A549 (cell line): ENCODE measurements at regions not wholly inside any gene's neighbourhood (a gene's known extent, or its start where the extent isn't known, plus 50 kb on each side); places are given as distances from the start of the nearest gene placed in this dataset.

ENCODE experiments used
- ATAC-seq, 2 experiments: fragments of 200-7000 bp in 1 of 2; fragments of >200 bp in 1 of 2; cut with Nextera tagmentation in 1 of 2; cut with Tn5 transposase in 1 of 2; 3 replicates each; pipeline versions ENCODE4 v1.8.0 to v1.9.1; 2018 to 2020; ENCODE audit warnings: mild to moderate bottlenecking in 1 of 2, moderate library complexity in 1 of 2
- CTCF ChIA-PET: fragments of 300-600 bp; sonication (Branson Sonifier 250); formaldehyde crosslinking; extraction: SDS; loops from one replicate; lab custom pipeline; 2021; ENCODE audit warnings: antibody characterized with exemption, inconsistent platforms; lab: Yijun Ruan, JAX
- POLR2A ChIA-PET: fragments of 350-600 bp; formaldehyde crosslinking; extraction: SDS; loops from one replicate; lab custom pipeline; 2021; ENCODE audit warnings: antibody characterized with exemption, inconsistent platforms; lab: Yijun Ruan, JAX
- DNase-seq, 2 experiments: peaks; one replicate each; pipeline versions ENCODE4 v3.0.0 to v3.0.0-alpha.2; 2011 to 2016; ENCODE audit warnings: low read depth in 1 of 2, low spot score in 1 of 2
- FAIRE-seq: peaks from 2 replicates; lab custom pipeline; 2011; peaks lifted over from hg19 to GRCh38; lab: Jason Lieb, UNC
- H3K27ac ChIP-seq, 2 experiments: fragments of >200 bp; sonication (Bioruptor Twin); formaldehyde crosslinking; 3 replicates each; pipeline ENCODE4 v1.5.1; 2016 to 2017
- H3K4me1 ChIP-seq: fragments of >200 bp; sonication (Bioruptor Twin); formaldehyde crosslinking; 3 replicates; pipeline ENCODE4 v1.6.1; 2016
- H3K4me2 ChIP-seq: fragments of >200 bp; sonication (Bioruptor Twin); formaldehyde crosslinking; 3 replicates; pipeline ENCODE4 v1.6.1; 2016
- H3K4me3 ChIP-seq: fragments of >200 bp; sonication (Bioruptor Twin); formaldehyde crosslinking; 3 replicates; pipeline ENCODE4 v1.5.1; 2016
- H3K9me3 ChIP-seq: fragments of >200 bp; sonication (Bioruptor Twin); formaldehyde crosslinking; 3 replicates; pipeline ENCODE4 v1.6.1; 2016
- CBX2 ChIP-seq: fragments of 200-600 bp; sonication (generic); IDR thresholded peaks from 2 replicates; pipeline ENCODE4 v1.6.1; 2016; ENCODE audit warnings: low read depth, mild to moderate bottlenecking, borderline replicate concordance
- CHD2 ChIP-seq: fragments of 150-350 bp; IDR thresholded peaks from 2 replicates; pipeline ENCODE4 v1.6.1; 2014; ENCODE audit warnings: low read length; ENCODE audit not compliant: partially characterized antibody
- GATA3 ChIP-seq: IDR thresholded peaks from 2 replicates; pipeline ENCODE4 v1.6.1; 2012; ENCODE audit warnings: borderline replicate concordance
- HEYL ChIP-seq: fragments of 250-450 bp; sonication (Bioruptor Pico); IDR thresholded peaks from 2 replicates; pipeline ENCODE4 v1.8.0; 2021; ENCODE audit warnings: mild to moderate bottlenecking, moderate library complexity
- HOXA7 ChIP-seq: fragments of 250-450 bp; sonication (Bioruptor Pico); IDR thresholded peaks from 2 replicates; pipeline ENCODE4 v1.5.0; 2020; ENCODE audit warnings: mild to moderate bottlenecking, moderate library complexity
- HOXB13 ChIP-seq: fragments of 250-450 bp; sonication (Bioruptor Pico); IDR thresholded peaks from 2 replicates; pipeline ENCODE4 v1.5.0; 2020; ENCODE audit warnings: low read depth, mild to moderate bottlenecking, moderate library complexity
- JUN ChIP-seq, 2 experiments: fragments of >200 bp; sonication (Bioruptor Twin); formaldehyde crosslinking; IDR thresholded peaks; 2 replicates in 1 of 2; 3 replicates in 1 of 2; pipeline ENCODE4 v1.6.1; 2016 to 2017
- JUNB ChIP-seq: fragments of >200 bp; sonication (Bioruptor Twin); formaldehyde crosslinking; IDR thresholded peaks from 2 replicates; pipeline ENCODE4 v1.6.1; 2016
- KDM1A ChIP-seq: fragments of 200-600 bp; sonication (generic); IDR thresholded peaks from 2 replicates; pipeline ENCODE4 v1.6.1; 2016; ENCODE audit warnings: low read depth, mild to moderate bottlenecking
- KDM5A ChIP-seq: fragments of 200-600 bp; sonication (generic); IDR thresholded peaks from 2 replicates; pipeline ENCODE4 v1.6.1; 2016; ENCODE audit warnings: antibody characterized with exemption, mild to moderate bottlenecking
- MAFK ChIP-seq: fragments of 450-650 bp; IDR thresholded peaks from 2 replicates; pipeline ENCODE4 v1.6.1; 2014; ENCODE audit not compliant: partially characterized antibody
- MAZ ChIP-seq: fragments of 150-350 bp; IDR thresholded peaks from 2 replicates; pipeline ENCODE4 v1.6.1; 2014; ENCODE audit warnings: antibody characterized with exemption, low read depth, low read length, borderline replicate concordance
- MYC ChIP-seq: IDR thresholded peaks from 2 replicates; pipeline ENCODE4 v1.6.1; 2012; ENCODE audit warnings: mild to moderate bottlenecking, inconsistent platforms, low read length, improper control_type of control experiment, borderline replicate concordance
- NFE2L2 ChIP-seq: fragments of 150-350 bp; conservative IDR thresholded peaks from 2 replicates; pipeline ENCODE4 v1.6.1; 2014; ENCODE audit warnings: low read length
- NR3C1 ChIP-seq: fragments of >200 bp; sonication (Bioruptor Twin); formaldehyde crosslinking; IDR thresholded peaks from 3 replicates; pipeline ENCODE4 v1.6.1; 2017
- PHF8 ChIP-seq: fragments of 200-600 bp; sonication (generic); IDR thresholded peaks from 2 replicates; pipeline ENCODE4 v1.6.1; 2016; ENCODE audit warnings: low read depth, mild to moderate bottlenecking, antibody characterized with exemption, moderate library complexity, borderline replicate concordance
- POLR2A ChIP-seq: IDR thresholded peaks from 2 replicates; pipeline ENCODE4 v1.6.1; 2012; ENCODE audit warnings: mild to moderate bottlenecking, low read length
- POLR2AphosphoS2 ChIP-seq: conservative IDR thresholded peaks from 2 replicates; pipeline ENCODE4 v1.6.1; 2012; ENCODE audit warnings: low read length, improper control_type of control experiment, inconsistent platforms
- RAD21 ChIP-seq, 2 experiments: fragments of >200 bp in 1 of 2; sonication (Bioruptor Twin) in 1 of 2; formaldehyde crosslinking in 1 of 2; IDR thresholded peaks in 1 of 2; conservative IDR thresholded peaks in 1 of 2; 2 replicates in 1 of 2; 3 replicates in 1 of 2; pipeline ENCODE4 v1.6.1; 2012 to 2018; ENCODE audit warnings: inconsistent platforms in 1 of 2
- RARB ChIP-seq: fragments of 250-450 bp; sonication (Bioruptor Pico); IDR thresholded peaks from 2 replicates; pipeline ENCODE4 v1.8.0; 2021; ENCODE audit warnings: mild to moderate bottlenecking, moderate library complexity
- TFCP2L1 ChIP-seq: fragments of 250-450 bp; sonication (Bioruptor Pico); IDR thresholded peaks from 2 replicates; pipeline ENCODE4 v1.5.0; 2021; ENCODE audit warnings: mild to moderate bottlenecking
- TP53 ChIP-seq: fragments of 250-450 bp; sonication (Bioruptor Pico); IDR thresholded peaks from 2 replicates; pipeline ENCODE4 v1.5.0; 2021; ENCODE audit warnings: mild to moderate bottlenecking, moderate library complexity
- ZC3H11A ChIP-seq: fragments of 450-650 bp; IDR thresholded peaks from 2 replicates; pipeline ENCODE4 v1.6.1; 2014; ENCODE audit warnings: antibody characterized with exemption, mild to moderate bottlenecking
- ZFP36 ChIP-seq: fragments of 450-650 bp; IDR thresholded peaks from 2 replicates; pipeline ENCODE4 v1.6.1; 2014; ENCODE audit warnings: borderline replicate concordance; ENCODE audit not compliant: partially characterized antibody
- ZNF302 ChIP-seq: fragments of 250-450 bp; sonication (Bioruptor Pico); IDR thresholded peaks from 2 replicates; pipeline ENCODE4 v1.9.0; 2021; ENCODE audit warnings: inconsistent platforms, mild to moderate bottlenecking, moderate library complexity
- WGBS: methylation state at CpG from one replicate; pipeline ENCODE4 v1.1.6; 2017; ENCODE audit errors: missing lambda C conversion rate; 5-methylcytosine and 5-hydroxymethylcytosine counted together
- TF ChIP-seq, protein P1 (sequence below): IDR thresholded peaks from 2 replicates; pipeline ENCODE4 v1.6.1; 2012
- TF ChIP-seq, protein P2 (sequence below): IDR thresholded peaks from 2 replicates; pipeline ENCODE4 v1.6.1; 2012

GRCh38 chr5:51679286-51679685 lies 296.0 kb downstream of the ISL1 start:
- no peaks in the 10 kb centered on the region for H3K9me3 ChIP-seq
- TF ChIP-seq MYC = no peak
- TF ChIP-seq KDM1A = no peak
- ATAC-seq (no peak), FAIRE-seq (no peak), DNase-seq (no peak)
- CTCF ChIA-PET = no interaction called here
- no peak overlapping the region for H3K4me2 ChIP-seq
- no peaks in the 10 kb centered on the region for H3K4me1 ChIP-seq
- no peak overlapping the region for H3K4me3 ChIP-seq
- POLR2A ChIA-PET = no interaction called here
- no peak overlapping the region for H3K27ac ChIP-seq

- ATAC-seq (no peak), DNase-seq (no peak)
- no peak overlapping the region for H3K4me3 ChIP-seq
- CTCF ChIA-PET = no interaction called here
- TF ChIP-seq MAFK = peak; percentile 51
- TF ChIP-seq TP53 = no peak
- TF ChIP-seq JUNB = no peak
- TF ChIP-seq, all 56 proteins: peak for 1
- no peak for FAIRE-seq
- no peak overlapping the region for H3K4me2 ChIP-seq
- H3K9me3 ChIP-seq = no peaks in the 10 kb centered on the region
- no peaks in the 10 kb centered on the region for H3K4me1 ChIP-seq
- WGBS = 45% methylated on average over 2 of the region's 2 CpGs
- POLR2A ChIA-PET = no interaction called here
- H3K27ac ChIP-seq = no peak overlapping the region
Observed at GRCh38 chr5:51684794-51685355, 301.6 kb downstream of the ISL1 start.

- TF ChIP-seq JUNB (no peak), CBX2 (no peak), KDM5A (no peak), HOXA7 (CRISPR knock-in tag) (no peak), CHD2 (no peak), MAFK (no peak), NR3C1 (no peak), ZNF302 (CRISPR knock-in tag) (no peak)
- FAIRE-seq = no peak
- H3K4me1 ChIP-seq = no peaks in the 10 kb centered on the region
- no peak for ATAC-seq
- H3K9me3 ChIP-seq = no peaks in the 10 kb centered on the region
- DNase-seq = no peak
- H3K27ac ChIP-seq = no peak overlapping the region
- CTCF ChIA-PET = no interaction called here
- WGBS = 5% methylated on average over 3 of the region's 3 CpGs
- POLR2A ChIA-PET = no interaction called here
- no peak overlapping the region for H3K4me3 ChIP-seq
- no peak overlapping the region for H3K4me2 ChIP-seq
Observed at GRCh38 chr5:51685419-51685818, 302.2 kb downstream of the ISL1 start.

DNA sequence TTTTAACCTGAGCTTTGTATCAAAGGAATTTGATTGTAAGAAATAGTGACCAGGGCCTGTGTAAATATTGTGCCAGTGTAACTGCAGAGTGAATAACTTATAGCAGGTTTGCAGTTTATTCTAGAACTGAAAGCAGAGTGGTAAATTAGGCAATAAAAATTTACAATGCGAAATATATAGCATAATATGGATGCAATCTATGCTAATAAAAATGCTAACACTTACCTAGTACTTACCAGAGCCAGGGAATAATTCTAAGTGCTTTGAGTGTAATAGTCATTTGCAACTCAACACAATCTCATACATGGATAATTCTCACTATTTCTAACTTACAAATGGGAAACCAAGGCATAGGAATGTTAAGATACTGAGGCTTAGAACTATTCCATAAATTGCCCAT lies 303.4 kb downstream of the ISL1 start:
- no peak for DNase-seq
- Histone ChIP-seq H3K4me3 (no peak overlapping the region), H3K27ac (no peak overlapping the region), H3K4me2 (no peak overlapping the region), H3K4me1 (no peaks in the 10 kb centered on the region), H3K9me3 (no peaks in the 10 kb centered on the region)
- TF ChIP-seq RARB (CRISPR knock-in tag) (no peak), HOXB13 (no peak), ZC3H11A (no peak), ZFP36 (no peak), HEYL (no peak), NFE2L2 (no peak), HOXA7 (CRISPR knock-in tag) (no peak), TFCP2L1 (CRISPR knock-in tag) (no peak), POLR2AphosphoS2 (no peak), PHF8 (no peak), MAZ (no peak), JUN (IDR thresholded peaks at IDR 0.05) (no peak), TP53 (no peak), GATA3 (no peak), POLR2A (no peak), RAD21 (conservative IDR thresholded peaks at IDR 0.05 in 1 of 2, IDR thresholded peaks at IDR 0.05 in 1 of 2) (no peak)
- TF ChIP-seq, protein P1, sequence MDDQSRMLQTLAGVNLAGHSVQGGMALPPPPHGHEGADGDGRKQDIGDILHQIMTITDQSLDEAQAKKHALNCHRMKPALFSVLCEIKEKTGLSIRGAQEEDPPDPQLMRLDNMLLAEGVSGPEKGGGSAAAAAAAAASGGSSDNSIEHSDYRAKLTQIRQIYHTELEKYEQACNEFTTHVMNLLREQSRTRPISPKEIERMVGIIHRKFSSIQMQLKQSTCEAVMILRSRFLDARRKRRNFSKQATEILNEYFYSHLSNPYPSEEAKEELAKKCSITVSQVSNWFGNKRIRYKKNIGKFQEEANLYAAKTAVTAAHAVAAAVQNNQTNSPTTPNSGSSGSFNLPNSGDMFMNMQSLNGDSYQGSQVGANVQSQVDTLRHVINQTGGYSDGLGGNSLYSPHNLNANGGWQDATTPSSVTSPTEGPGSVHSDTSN = no peak
- TF ChIP-seq, protein P2, sequence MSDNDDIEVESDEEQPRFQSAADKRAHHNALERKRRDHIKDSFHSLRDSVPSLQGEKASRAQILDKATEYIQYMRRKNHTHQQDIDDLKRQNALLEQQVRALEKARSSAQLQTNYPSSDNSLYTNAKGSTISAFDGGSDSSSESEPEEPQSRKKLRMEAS = no peak
- ATAC-seq = no peak
- ChIA-PET POLR2A (no interaction called here), CTCF (no interaction called here)
- FAIRE-seq = no peak
- 0% methylated on average over 1 of the region's 1 CpG for WGBS
